AG08395 (cell line): ENCODE measurements at regions not wholly inside any gene's neighbourhood (a gene's known extent, or its start where the extent isn't known, plus 50 kb on each side); places are given as distances from the start of the nearest gene placed in this dataset.
A peak's percentile ranks its signal among the peaks of the same experiment; 100 is the strongest.
"Not testable (repeated sequence)": the region's sequence is repeated elsewhere in the genome, so short reads cannot be mapped to it uniquely, and the experiment has no call there.

Source experiments
- DNase-seq: peaks from one replicate; pipeline ENCODE4 v3.0.0; 2012; ENCODE audit warnings: mixed read lengths, low spot score

GRCh38 chr5:44542470-44542869, 153.2 kb upstream of the FGF10 start:
- no peak for DNase-seq

GRCh38 chr5:44539602-44539919, 150.3 kb upstream of the FGF10 start:
- no peak for DNase-seq

DNA sequence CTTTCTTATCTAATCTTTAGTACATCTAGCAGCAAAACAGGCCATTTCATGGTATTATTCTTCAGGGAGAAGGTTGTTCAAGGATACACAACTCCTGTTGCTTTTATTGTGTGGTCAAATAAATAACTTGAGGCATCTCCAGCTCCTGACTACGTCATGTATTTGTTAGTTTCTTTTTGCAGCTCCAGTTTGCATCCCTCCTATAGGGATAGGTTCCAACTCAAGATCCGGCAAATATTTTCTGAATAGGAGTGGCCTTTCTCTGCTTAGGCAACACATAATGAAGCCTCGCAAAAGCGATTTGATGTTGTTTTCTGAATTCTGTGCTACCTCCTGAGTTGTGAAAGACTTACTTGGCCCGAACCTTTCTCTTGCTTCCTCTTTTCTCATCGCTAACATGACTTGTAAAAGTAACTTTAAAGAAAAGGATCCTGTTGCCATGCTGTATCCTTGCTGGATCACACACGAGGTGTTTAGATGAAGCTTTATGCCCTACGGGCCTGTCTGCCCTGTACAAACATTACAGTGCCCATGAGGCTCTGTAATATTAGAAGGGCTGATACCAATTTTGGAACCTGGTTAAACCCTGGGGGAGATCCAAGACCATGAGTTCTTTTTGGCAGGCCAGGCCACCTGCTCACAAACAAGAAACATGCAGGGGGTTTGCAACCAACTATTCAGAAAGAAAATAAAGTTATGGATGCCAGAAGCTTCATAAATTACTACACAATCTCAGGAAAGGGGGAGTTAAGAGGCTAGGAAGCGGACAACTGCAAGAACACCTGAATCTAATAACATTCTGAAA, 149.8 kb upstream of the FGF10 start:
- DNase-seq = no peak

DNA sequence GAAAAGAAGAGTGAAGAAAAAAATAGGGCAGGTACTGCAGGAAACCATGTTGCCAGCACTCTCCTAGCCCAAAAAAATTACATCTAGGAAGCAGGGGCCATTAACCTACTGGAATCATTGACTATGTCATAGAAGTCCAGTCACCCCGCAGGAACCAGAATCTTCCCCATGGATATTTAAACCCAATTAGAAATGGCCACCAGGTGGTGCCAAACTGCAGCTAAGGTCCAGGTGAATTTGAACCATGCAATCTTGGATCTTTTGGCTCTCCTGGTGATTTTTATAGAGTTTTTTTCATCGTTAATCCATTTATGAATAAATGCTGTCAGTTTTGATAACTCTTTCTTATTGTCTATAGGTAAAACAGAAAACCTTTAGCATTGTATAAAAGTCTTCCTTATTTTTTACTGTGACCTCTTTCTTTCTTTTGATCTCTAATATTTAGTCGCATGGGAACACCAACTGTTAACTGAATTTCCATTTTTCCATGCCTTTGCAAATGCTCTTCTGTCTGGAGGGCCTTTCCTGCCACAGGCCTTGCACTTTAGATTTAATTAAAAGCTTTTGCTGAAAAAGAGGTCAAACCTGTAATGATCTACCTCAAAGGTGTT, 147.5 kb upstream of the FGF10 start:
- DNase-seq = peak; percentile 31

DNA sequence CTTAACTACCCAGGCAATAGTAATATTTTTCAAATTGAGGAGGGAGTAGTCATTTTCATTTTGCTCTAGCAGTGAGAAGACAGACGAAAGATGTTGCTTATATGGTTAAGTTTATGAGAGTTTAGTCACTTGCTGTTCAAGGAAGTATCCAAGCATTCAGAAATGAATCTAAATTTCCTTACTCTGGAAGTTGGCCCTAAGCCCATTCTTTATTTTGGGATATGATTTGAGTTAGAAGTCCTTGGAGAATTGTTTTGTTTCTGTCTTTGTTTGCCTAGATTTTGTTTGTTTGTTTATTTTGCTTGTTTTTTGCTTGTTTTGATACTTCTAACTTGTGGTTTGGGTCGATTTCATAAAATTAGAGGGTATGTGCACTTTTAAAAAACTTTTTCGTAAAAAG, 146.4 kb upstream of the FGF10 start:
- no peak for DNase-seq

GRCh38 chr5:44532981-44533380, 143.8 kb upstream of the FGF10 start:
- DNase-seq = no peak

- not testable (repeated sequence) for DNase-seq
These were observed 142.5 kb upstream of the FGF10 start for GRCh38 chr5:44531756-44532155.

DNA sequence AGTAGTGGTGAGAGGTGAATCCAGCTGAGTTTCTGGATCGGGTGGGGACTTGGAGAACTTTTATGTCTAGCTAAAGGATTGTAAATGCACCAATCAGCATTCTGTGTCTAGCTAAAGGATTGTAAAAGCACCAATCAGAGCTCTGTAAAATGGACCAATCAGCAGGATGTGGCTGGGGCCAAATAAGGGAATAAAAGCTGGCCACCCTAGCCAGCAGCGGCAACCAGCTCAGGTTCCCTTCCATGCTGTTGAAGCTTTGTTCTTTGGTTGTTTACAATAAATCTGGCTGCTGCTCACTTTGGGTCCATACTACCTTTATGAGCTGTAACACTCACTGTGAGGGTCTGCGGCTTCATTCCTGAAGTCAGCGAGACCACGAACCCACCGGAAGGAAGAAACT, 141.6 kb upstream of the FGF10 start:
- not testable (repeated sequence) for DNase-seq

- DNase-seq = no peak
These were observed 122.4 kb upstream of the FGF10 start for GRCh38 chr5:44511596-44511995.

- no peak for DNase-seq
These were observed 117.3 kb upstream of the FGF10 start for GRCh38 chr5:44506561-44506960.

GRCh38 chr5:44499381-44499780, 110.2 kb upstream of the FGF10 start:
- no peak for DNase-seq

DNA sequence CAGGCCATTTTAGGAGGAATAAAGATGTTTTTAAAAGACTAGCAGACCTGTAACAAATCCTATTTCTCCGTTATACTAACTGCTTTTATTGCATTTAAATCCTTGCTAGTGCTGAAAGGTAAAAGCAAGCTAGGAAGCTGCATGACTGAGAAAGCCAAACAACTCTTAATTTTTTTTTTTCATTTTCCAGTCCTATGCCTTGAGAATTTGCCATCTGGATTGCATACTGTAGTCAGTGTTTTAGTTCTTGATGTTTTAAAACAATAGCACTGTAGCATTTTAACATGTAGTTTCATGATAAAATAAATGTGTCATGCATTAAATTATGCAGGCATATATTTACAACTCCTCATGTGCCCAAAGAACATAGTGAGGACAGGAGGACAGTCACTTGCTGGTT, 108.4 kb upstream of the FGF10 start:
- DNase-seq = no peak

DNA sequence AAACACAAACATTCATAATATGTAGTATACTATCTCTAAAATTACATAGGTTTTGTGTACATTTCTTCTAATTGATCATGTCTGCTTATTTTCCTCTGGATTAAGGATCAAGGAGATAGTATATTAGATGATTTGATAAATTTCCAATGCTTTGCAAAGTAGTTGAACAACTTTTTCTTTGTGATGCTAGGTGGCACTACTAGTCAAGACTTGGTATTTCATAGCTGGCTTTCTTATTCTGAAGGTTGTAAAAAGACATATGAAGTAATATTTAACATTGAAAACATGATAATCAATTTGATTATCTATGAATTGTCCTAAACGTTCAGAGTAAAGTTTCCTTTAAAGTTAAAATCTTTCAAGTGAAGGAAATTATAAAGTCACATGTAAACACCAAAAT, 106.1 kb upstream of the FGF10 start:
- no peak for DNase-seq

GRCh38 chr5:44489759-44490158, 100.5 kb upstream of the FGF10 start:
- no peak for DNase-seq

DNA sequence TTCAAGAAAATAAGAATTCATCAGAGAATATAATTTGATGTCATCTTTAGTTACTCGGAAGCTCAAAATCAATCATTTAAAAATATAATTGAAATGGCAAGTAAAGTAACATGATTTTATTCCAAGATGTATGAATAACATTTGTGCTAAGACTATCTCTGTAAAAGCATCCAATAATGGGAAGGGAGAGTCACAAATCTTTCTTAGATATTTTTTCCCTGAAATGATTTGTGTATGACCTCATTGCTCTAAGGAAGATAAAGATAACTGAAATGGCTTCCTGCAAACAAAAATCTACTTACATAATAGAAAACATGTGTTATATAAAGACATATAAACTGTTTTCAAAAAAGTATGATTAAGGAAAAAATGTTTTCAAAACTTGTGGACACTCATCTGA, 97.4 kb upstream of the FGF10 start:
- DNase-seq = no peak

GRCh38 chr5:44454002-44454401, 64.8 kb upstream of the FGF10 start:
- DNase-seq = no peak

DNA sequence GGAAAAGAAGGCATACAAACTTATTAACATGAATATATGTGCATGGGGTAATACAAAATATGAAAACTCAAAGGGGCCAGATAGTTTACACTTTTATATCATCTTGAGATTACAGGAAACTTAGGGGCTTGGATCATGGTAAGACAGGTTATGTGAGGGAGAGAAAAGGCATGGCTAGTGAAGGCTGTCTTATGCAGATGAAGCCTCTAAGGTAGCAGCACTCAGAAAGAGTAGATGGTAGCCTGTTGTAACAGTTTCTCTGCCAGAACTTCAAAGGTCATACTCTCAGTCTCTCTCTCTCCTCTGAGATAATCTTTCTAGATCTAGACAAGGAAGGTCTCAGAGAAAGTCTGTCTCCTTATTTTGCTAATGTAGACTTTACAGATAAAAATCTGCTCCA, 57.2 kb upstream of the FGF10 start:
- DNase-seq = no peak

DNA sequence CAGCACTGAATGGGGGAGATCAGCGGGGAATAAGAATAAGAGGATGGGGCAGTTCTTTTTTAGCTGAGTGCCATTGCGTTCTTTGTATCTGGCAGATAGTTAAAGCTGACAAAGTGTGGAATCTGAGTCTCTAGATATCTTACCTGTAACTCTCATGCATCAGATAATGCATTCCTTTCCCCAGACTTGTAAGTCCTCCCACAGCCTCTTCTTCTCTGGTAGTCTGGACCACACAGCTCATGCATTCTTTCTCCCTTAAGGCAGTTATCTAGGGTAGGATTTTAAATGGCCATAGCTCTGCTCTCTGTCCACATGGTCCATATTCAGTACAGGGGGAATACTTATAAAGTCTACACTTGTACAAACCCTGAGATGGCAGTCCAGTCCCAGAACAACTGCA, 54.0 kb upstream of the FGF10 start:
- DNase-seq = no peak

- DNase-seq = no peak
These were observed 52.2 kb upstream of the FGF10 start for GRCh38 chr5:44441460-44441859.

- no peak for DNase-seq
These were observed 51.0 kb upstream of the FGF10 start for GRCh38 chr5:44440186-44440585.
